ENCODE measurements at regions not wholly inside any gene's neighbourhood (a gene's known extent, or its start where the extent isn't known, plus 50 kb on each side); places are given as distances from the start of the nearest gene placed in this dataset.
"Not testable (repeated sequence)": the region's sequence is repeated elsewhere in the genome, so short reads cannot be mapped to it uniquely, and the experiment has no call there.

DNA sequence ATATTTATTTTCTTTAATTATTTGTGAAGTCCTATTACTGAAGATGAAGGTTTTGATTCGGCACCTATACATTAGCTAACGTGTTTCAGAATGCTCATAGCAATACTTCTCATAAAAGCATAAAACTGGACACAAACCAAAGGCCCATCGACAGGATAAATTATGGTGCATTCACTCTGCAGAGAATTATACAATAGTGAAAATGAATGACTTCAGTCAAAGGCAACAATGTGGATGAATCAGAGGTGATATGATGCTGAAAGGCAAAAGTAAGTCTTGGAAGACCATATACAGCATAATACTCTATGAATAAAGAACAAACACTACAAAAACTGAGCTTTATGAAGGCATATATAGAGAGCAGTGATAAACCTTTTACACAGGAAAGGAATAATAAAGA, 156.6 kb upstream of the EGLN3 start:
- no peak for DNase-seq (ENCODE audit: low read depth in 4 of 4, low spot score in 3 of 4)

DNA sequence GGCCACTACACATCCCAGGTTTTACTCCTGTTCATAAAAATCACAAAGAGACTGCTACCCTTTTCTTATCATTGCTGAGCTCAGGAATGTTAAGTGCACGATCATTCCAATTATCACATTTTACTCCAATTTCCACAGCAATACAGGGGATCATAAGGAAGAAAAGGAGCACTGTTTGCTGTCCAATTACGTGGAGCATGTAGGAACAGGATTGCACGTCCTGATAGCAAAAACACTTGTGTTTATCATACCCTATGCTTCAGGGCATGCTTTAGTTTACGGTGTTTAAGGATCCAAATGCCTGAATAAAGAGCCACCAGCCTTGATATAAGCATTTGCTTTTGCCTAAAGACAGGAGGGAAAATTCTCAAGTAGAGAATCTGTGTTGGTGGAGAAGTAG, 155.4 kb upstream of the EGLN3 start:
- DNase-seq (ENCODE audit: low read depth in 4 of 4, low spot score in 3 of 4), result no peak

DNA sequence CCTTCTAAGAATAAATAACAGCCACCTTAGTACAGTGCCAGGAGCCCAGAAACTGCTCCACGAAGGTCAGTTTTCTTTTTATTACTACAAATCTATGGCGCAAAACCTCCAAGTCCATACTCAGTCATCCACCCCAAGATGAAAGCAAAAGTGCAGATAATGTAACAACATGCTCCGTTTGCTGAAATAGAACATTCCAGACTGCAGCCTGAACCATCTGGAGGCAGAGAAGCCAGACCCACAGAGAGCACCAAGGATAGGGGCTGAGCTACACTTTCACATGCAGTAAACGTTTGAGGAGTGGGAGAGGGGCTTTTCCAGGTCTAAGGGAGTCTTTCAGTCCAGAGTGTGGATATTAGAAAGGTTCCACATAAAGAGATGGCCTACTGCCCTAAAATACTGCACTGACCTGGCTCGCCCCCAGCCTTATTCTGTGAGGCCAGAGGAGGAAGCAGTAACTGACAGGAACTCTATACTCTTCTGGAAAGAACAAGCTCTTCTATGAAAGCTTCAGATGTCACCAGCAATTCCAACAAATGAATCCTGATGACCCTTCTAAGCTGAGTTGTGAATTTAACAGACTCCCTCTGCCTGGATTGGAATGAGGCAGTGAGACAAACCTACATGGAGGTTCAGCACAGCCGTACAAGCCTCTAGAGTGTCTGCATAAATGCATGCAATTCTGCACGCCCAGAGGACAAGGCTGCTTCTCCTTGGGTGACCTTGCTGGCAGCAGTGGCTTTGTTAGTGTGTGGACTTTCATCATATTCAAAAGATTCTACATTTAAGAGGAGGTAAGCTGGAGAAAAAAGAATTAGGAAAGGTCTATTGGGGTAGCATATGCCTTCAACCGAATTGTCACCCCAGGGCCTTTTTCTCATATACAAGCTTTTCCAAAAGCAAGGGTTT, 153.9 kb upstream of the EGLN3 start:
- no peak for DNase-seq (ENCODE audit: low read depth in 4 of 4, low spot score in 3 of 4)

DNA sequence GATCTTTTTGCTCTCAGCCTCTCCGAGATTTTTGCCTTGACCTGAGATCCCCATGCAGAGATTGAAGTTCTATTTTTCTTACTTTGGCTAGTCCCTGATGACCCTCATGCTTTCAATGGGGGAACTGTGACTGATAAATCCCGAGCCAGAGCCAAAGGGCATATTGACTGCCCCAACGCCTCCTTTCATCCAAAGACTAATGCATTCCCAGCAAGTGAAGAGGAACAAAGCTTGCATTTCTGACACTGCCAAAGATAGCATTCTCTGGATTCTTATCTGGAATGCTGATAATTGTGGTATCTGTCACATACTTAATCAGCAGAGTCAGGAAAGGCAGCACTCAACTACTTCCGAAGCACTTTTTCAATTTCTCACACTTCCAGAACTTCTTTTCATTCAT, 152.3 kb upstream of the EGLN3 start:
- no peak for DNase-seq (ENCODE audit: low read depth in 4 of 4, low spot score in 3 of 4)

DNA sequence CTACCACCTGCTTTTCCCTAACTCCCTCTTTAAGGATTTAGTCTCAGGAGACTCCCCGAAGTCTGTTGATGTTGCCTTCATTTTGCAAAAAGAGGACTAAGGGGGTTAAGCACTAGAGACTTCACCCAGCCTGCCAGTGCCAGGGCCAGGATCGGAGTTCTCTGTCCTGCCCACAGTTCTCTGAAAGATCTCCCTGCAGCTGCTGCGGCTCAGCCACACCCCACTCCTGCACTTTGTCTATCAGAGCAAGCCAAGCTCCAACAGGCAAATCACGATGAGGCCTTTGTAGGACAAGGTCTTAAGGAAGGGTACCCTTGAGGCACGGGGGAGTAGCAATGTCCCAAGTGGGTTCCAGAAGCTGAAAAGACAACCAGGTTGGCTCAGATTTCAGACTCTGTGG, 148.8 kb upstream of the EGLN3 start:
- DNase-seq (ENCODE audit: low read depth in 4 of 4, low spot score in 3 of 4), result no peak

DNA sequence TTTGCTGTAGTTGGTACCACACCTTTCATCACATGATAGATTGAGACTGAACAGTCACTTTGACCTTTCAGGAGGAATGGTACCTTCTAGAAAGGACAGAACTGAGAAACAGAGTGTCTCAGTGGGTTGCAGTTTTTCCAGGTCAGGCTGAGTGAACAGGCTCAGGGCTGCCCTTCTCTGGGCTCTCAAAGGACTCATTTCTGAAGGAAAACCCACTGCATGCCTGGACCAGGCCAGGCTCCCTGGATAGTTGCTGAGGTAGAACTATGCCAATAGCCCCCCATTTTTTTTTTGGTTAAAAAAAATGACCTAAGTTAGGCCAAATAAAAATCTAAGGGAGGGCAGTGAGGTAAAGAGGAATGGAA, 148.1 kb upstream of the EGLN3 start:
- no peak for DNase-seq (ENCODE audit: low read depth in 4 of 4, low spot score in 3 of 4)

DNA sequence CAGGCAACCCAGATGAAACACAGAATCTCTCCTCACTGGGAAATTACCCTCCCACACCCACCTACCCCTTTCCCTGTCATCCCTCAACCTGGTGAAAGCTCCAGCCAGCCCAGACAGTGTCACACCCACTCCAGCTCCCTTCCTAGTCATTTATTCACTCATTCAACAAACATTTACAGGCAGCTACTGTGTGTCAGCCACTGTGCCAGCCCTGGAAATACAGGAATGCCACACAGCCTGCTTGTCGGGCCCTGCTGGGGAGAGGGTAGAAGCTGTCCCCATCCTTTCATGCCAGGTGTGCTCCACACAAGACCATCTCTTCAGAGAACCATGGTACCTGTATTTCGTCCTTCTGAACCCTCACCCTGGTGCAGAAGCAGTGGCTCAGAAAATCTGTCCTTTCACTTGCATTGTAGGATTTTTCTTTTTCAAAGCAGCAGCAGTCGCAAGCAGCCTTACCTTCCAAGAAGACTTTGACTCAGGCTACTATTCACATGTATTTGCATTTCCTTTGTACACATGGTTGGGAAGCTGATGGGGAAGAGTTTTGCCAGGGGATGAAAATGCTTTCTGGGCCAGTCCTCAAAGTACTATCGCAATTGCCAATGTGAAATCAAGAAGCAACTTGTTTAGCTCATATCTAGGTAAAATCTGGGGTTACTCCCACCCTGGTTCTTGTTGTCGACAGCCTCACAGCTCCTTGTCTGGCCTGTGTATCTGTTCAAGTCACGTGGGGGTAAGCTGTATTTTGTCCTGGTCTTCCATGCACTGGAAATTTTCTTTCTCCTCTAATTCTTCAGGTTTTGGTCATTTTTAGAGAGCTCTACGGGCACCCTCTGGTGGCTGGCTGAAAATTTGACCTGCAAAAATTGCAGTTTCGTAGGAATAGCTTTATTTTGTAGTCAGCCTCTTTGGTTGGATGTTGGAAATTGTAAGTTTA, 147.4 kb upstream of the EGLN3 start:
- DNase-seq (ENCODE audit: low read depth in 4 of 4, low spot score in 3 of 4), result peak in 2 of 4 donors; percentile 38 to 44

DNA sequence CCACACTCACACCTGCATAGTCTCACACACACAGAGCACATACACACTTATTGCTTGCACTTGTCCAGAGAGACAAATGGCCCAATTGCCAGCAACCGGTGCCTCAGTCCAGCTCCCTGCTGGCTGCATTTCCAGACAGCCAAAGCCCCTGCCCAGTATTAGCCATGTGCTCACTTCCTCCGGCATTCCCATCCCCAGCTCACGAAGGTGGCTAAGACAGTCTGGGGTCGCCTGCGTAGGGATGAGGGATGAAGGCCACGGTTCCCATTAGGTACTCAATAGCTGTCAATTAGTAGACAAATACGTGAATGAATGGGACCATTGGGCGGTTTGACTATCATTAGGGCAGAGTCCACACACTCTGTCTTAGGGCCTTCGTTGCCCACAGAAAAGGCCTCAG, 146.8 kb upstream of the EGLN3 start:
- DNase-seq (ENCODE audit: low read depth in 4 of 4, low spot score in 3 of 4), result no peak

DNA sequence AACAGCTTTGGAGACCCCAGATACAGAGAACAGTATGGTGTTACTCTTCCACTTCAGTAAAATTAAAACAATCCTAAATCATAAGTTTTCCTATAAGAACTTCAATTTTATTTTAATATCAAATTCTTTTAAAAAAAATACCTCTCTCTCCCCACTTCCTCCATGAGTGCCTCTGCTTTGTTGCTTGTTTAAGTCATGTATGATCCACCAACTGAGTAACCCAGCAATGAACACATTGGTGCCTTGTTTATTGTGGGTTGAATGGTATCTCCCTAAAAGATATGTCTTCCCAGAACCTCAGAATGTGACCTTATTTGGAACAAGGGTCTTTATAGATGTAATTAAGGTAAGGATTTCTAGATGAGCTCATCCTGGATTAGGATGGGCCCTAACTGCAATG, 143.5 kb upstream of the EGLN3 start:
- no peak for DNase-seq (ENCODE audit: low read depth in 4 of 4, low spot score in 3 of 4)

DNA sequence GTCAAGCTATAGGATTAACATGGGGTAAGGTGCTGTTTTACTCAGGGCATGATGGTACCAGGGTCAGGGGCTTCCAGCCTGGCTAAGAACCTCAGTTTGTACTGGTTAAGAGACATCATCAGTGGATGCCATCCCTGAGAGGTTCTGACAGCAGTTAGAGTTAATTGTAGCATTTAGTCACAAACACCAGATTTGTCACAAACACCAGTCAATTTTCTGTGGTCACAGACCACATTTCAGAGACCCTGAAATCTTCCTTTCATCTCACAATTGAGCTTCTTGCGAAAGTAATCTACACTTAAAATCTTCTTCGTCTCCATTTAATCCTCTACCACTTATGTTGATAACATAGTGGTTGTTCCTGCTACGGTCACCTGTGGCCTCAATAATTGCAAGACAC, 143.0 kb upstream of the EGLN3 start:
- DNase-seq (ENCODE audit: low read depth in 4 of 4, low spot score in 3 of 4), result no peak

DNA sequence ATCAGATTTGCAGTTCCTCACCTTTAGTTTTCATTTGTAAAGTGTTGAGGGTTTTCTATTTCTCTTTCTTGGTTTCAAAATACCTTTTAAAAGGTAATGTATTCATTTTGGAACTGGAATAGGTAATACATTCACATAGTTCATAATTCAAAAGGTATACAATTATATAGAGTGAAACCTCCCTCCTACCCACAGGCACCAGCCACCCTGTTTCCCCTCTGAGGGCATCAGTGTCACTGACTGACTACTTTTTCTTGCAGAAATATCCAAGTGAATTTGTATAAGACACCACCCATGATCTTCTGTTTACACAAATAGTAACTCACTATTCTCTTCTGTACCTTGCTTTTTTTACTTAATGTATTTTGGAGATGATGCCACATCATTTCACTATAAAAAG, 139.6 kb upstream of the EGLN3 start:
- no peak for DNase-seq (ENCODE audit: low read depth in 4 of 4, low spot score in 3 of 4)

DNA sequence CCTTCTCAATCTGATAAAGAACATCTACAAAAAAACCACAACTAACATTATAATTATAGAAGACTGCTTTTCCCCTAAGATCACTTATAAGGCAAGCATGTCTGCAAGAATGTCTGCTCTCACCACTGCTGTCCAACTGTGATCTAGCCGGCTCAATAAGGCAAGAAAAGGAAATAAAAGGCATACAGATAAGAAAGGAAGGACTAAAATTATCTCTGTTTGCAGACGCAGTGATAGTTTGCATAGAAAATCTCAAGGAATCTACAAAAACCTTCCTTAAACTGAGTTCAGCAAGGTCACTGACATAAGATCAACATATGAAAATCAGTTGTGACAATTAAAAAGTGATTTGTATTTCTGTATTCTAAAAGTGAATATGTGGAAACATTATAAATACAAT, 138.0 kb upstream of the EGLN3 start:
- no peak for DNase-seq (ENCODE audit: low read depth in 4 of 4, low spot score in 3 of 4)

DNA sequence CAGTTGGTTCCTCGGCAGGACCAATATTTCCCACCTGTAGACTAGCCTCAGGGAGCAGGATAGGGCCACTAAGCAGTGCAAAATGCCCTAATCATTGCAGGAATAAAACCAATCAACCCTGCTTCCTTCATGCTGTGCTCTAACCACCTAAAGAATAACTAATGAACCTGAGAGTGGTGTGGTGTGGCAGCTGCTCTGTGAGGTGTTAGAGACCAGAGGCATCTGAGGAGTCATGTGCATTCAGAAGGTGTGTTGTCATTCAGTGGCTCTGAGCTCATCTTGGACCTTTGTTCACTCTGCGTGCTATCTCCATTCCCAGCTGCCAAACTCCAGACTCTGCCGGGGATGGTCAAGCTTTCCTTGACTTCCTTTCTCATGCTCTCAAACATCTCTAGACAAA, 136.7 kb upstream of the EGLN3 start:
- no peak for DNase-seq (ENCODE audit: low read depth in 4 of 4, low spot score in 3 of 4)

DNA sequence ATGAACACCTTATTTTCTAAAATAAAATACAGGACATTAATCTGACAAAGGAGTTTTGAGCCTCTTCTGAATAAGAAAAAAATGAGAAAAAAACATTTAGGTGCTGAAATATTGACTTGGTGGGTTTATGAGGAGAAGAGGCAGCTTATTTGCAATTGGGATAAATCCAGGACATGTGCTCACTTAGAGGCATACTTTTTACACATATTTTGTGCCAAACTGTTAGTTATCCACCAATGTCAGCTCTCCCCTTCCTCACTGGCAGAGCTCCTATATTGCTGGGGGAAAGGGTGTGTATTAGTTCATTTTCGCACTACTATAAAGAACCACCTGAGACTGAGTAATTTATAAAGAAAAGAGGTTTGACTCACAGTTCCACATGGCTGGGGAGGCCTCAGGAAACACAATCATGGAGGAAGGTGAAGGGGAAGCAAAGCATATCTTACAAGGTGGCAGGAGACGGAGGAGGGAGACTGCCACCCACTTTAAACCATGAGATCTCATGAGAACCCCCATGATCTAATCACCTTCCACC, 135.4 kb upstream of the EGLN3 start:
- no peak for DNase-seq (ENCODE audit: low read depth in 4 of 4, low spot score in 3 of 4)

DNA sequence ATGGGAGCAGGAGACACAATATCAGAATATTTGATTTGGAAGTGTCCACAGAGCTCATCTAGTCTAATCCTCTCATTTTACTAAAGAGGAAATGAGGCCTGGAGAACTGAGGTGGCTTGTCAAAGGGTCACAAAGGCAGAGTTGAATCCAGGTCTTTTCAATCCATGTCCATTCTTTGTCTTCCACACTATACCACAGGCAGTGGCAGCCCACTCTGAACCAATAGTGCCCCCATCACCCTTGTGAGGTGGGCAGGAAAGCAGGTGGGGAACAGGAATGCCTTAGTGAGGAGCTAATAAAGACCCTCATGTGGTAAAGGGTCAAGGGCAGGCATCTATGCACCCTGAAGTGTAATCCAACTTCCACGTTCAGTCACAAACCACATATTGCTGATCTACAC, 134.8 kb upstream of the EGLN3 start:
- DNase-seq (ENCODE audit: low read depth in 4 of 4, low spot score in 3 of 4), result no peak

DNA sequence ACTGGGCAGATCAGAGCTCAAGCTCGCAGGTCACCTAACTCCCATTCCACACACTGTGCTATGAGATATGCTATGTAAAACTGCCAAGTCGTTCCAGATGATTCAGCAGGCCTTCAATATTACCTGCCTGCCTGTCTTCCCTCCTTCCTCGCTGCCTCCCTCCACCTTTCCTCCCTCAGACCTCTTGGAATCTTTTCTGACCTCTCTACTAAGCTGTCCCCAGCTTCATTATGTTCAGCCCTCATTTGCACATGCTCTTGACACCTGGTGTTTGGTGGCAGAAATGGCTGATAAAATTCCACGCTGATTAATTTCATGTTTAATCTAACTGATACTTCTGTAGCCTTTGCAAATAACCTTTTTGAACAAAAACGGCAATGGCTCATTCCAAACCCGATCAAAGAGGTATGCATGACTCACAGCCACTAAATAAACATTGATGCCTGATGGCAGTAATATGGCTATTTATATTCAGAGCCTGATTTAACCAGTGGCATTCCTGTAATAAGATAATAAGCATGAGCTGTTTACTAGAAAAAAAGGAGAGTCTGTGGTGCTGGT, 130.8 kb upstream of the EGLN3 start:
- DNase-seq (ENCODE audit: low read depth in 4 of 4, low spot score in 3 of 4), result no peak

DNA sequence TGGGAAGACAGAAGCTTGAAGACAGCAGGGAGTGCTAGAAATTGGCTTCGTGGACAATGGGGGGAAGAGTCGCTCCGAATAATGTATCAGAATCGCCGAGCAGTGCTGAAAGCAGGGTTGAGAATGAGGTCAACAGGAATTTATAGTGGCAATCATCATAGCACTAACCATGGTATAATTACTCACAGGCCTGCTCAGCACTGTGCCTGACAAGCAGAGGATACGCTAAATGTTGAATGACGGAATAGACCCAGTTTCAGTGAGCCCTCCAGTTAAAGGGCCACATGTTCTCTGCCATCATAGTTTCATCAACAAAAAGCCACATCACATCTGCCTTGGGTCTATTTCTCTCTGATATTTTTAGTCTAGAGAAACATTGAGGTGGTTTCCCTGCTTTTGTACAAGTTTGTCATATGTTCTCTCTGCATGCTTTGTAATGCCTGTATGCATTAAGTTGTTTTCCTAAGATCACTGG, 130.3 kb upstream of the EGLN3 start:
- no peak for DNase-seq (ENCODE audit: low read depth in 4 of 4, low spot score in 3 of 4)

DNA sequence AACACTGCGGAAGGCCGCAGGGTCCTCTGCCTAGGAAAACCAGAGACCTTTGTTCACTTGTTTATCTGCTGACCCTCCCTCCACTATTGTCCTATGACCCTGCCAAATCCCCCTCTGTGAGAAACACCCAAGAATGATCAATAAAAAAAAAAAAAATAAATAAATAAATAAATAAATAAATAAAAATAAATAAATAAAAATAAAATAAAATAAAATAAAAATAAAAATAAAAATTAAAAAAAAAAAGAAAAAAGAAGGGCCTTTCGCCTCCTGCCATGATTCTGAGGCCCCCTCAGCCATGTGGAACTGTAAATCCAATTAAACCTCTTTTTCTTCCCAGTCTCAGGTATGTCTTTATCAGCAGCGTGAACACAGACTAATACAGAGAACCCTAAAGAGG, 128.8 kb upstream of the EGLN3 start:
- not testable (repeated sequence) for DNase-seq (ENCODE audit: low read depth in 4 of 4, low spot score in 3 of 4)

DNA sequence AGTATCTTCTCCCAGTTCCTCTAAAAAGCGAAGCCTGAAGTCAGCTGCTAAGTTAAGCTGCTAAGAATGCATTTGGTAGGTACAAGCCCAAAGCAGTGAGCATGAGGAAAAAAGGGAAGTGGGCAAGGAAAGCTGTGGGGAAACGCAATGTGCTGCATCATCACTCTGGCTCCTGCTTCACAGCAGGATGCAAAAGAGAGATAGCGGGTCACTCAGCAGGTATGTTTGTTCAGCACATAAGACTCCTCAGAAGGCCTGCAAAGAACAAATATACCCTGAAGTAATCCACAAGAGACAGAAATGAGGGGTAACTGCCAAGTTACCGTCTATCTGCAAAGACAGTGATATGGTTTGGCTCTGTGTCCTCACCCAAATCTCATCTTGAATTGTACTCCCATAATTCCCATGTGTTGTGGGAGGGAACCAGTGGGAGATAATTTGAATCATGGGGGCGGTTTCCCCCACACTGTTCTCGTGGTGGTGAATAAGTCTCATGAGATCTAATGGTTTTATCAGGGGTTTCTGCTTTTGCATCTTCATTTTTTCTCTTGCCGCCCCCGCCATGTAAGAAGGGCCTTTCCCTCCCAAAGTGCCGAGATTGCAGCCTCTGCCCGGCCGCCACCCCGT, 127.4 kb upstream of the EGLN3 start:
- DNase-seq (ENCODE audit: low read depth in 4 of 4, low spot score in 3 of 4), result no peak

DNA sequence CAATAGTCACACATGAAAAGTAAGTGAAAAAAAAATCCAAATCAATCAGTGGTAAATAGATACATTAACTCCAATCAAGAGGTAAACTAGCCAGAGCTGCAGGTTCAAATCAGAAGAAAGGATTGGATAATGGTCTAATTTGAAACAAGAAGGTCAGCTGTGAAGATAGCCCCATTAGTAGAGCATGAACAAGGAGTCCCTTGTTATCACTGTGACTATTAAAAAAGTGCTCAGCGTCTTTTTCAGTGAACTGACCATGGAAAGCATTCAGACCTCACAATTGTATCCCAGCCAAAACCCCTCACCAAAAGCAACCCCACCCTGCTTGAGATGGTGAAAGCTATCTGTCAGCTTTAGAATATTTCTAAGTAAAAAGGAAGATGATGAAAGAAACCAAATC, 125.0 kb upstream of the EGLN3 start:
- DNase-seq (ENCODE audit: low read depth in 4 of 4, low spot score in 3 of 4), result no peak
